ENCODE measurements at regions not wholly inside any gene's neighbourhood (a gene's known extent, or its start where the extent isn't known, plus 50 kb on each side); places are given as distances from the start of the nearest gene placed in this dataset.
"Not testable (repeated sequence)": the region's sequence is repeated elsewhere in the genome, so short reads cannot be mapped to it uniquely, and the experiment has no call there.

- DNase-seq, result no peak
These were observed 1183.7 kb upstream of the CELF2 start for GRCh38 chr10:9833942-9834341.

DNA sequence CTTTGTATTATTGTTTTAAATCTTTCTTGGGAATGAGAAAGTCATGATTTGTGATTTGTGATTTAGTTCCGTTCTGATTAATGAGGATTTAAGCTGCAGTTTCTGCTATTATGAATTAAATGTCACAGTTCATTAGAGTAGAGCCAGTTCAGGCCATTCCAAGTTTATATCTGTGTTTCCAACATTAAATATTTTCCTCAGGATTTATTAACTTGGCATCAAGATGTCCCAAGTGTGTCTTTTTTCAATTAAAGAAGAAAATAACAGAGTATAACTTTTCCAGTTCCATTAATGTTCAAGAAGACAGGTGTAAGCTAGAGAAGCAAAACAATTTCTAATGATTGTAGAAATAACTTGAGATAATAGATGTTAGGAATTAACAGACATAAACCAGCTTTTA is 1183.2 kb upstream of the CELF2 start:
- no peak for DNase-seq

- DNase-seq, result no peak
These were observed 1172.6 kb upstream of the CELF2 start for GRCh38 chr10:9845075-9845474.

DNA sequence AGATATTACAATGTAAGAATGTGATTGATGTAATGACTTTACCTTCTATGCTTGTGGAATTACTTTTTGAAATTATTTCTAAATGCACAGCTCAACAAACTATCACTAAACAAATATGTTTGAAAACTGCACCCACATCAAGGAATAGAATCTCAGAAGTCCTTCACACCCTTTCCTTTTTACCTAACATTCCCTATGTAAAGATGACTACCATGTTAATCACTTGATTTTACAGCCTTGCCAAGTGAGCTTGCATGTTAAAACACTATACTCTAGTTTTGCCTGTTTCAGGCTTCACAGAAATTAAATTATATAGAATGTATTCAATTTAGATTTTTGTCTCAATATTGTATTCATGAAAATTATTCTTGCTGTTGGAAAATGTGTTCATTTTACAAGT is 1169.4 kb upstream of the CELF2 start:
- no peak for DNase-seq

GRCh38 chr10:9848981-9849380 is 1168.7 kb upstream of the CELF2 start:
- no peak for DNase-seq

- DNase-seq, result no peak
These were observed 1167.3 kb upstream of the CELF2 start for GRCh38 chr10:9850415-9850814.

GRCh38 chr10:9851808-9852207 is 1165.9 kb upstream of the CELF2 start:
- DNase-seq, result no peak

DNA sequence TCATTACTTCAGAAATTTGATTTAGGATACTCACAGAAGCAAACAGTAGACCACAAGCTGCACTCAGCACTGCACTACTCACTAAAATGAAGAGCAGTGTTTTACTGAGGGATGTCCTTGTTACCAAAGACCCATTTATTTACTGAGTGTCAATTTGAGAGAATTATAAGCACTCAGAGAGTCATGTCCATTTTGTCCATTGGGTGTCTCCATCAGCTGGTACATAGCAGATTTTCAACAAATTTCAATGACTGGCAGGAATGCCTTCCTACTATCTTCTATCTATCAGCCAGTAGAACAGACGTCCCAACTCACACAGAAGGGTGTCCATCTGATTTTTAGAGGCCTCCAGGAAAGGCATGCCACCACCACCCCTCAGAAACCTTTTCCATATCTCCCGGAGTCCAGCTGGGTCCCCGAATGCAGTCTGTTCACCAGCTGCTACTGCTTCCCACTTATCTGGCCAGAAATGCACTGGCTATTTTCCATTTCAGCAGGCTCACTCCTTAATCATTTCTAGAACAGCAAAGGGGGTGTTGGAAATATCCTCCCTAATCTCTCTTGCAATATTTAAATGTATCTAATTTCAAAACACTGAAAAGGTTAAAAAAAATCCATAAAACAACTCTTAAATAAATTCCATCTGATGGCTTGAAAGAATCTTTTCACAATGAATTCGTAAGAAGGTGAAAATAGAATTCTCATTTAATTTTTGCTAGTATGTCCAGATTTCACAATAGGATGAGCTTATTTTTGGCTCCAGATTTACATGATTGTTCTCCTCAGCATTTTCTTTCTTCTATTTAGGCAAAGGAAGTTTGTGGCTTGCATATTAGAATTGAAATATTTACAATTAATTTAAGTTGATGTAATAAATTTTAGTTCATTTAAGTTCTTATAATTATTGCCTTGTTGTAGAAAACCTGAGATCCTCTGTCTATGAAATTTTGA is 1164.0 kb upstream of the CELF2 start:
- no peak for DNase-seq

DNA sequence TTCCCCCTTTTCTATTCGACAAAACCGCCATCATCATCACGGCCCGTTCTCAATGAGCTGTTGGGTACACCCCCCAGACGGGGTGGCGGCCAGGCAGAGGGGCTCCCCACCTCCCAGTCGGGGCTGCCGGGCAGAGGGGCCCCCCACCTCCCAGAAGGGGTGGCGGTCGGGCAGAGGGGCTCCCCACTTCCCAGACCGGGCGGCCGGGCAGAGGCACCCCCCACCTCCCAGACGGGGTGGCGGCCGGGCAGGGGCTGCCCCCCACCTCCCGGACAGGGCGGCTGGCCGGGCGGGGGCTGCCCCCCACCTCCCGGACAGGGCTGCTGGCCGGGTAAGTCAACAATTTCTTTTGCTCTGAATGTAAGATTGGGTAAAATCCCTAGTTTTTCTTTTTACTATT is 1162.2 kb upstream of the CELF2 start:
- not testable (repeated sequence) for DNase-seq

- DNase-seq, result no peak
These were observed 1158.9 kb upstream of the CELF2 start for GRCh38 chr10:9858816-9859215.

GRCh38 chr10:9860045-9860444 is 1157.6 kb upstream of the CELF2 start:
- DNase-seq, result no peak

DNA sequence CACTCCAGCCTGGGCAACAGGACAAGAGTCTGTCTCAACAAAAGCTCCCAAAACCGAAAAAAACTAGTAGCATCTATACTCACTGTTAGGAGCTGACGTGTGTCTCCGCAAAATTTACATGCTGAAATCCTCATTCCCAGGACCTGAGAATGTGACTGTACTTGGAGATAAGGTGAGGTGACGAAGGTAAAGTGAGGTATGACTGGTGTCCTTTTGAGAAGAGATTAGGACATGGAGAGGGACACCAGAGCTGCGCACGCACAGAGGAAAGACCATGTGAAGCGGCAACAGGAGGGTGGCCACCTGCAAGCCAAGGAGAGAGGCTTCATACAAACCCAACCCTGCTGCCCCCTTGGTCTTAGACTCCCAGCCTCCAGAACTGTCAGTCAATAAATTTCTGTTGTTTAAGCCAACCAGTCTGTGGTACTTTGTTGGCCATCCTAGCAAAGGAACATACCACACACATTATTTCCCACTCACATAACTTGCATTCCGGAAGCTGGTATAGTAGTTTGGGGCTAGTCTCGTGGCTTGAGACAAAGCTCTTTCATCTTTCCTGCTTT is 1154.0 kb upstream of the CELF2 start:
- no peak for DNase-seq

DNA sequence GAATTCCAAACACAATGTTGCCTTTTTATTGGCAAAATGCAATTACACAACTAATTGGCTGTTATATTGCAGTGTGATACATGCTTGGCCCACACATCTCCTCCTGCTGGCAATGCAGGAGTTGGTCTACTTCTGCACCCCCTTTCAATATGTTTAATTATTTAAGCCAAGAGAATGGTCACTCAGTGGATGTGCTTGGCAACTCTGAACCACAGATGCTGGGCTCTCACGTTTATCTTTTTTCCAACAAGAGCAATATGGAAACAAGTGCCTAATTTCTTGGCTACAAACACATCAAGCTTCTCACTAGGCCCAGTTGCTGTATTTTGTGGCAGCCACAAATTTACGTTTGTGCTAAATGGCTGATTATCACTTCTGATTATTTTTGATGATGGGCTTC is 1149.2 kb upstream of the CELF2 start:
- no peak for DNase-seq

GRCh38 chr10:9869205-9869604 is 1148.5 kb upstream of the CELF2 start:
- no peak for DNase-seq

DNA sequence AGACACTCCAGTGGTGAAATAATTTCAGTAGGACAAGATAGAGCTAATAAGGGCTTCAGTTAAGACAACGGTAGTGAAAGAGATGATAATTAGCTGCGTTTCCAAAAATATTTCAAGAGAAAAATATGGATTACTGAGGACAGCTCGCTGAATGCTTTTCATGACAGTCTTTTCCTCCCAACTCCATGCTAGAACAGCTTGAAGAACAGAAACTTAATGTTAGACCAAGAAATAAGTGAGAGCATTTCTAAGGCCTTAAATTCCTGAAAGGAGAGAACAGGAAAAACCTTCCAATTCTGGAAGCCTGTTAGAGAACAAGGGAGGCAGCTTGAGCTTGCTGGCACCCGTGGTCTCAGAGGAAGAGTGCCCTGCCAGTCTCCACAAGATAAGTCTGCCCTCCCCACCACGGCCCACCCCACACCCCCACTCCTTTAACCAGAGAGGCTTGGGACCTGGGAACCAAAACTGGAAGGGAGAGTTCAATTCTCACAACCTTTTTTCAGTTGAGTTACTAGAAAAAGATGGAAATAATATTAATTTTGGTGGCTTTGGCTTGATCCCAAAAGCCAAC is 1148.0 kb upstream of the CELF2 start:
- no peak for DNase-seq

- no peak for DNase-seq
These were observed 1142.3 kb upstream of the CELF2 start for GRCh38 chr10:9875353-9875752.

- DNase-seq, result no peak
These were observed 1139.7 kb upstream of the CELF2 start for GRCh38 chr10:9877978-9878377.

DNA sequence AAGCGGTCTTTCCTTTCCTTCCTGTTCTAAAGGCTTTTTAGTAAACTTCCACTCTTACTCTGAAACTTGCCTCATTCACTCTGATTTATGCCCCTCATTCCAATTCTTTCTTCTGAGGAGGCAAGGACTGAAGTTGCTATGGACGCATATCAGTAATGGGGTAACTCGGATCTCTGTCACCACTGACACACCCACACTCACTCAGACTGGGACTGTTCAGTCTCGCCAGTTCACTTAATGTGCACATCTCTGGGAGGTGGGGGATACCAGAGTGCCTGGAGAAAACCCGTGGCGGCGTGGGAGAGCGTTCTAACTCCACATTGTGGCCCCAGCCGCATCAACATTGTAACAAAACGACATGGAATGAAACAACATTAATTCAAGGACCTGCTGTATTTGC is 1139.3 kb upstream of the CELF2 start:
- no peak for DNase-seq

GRCh38 chr10:9885761-9886160 is 1131.9 kb upstream of the CELF2 start:
- no peak for DNase-seq

- DNase-seq, result no peak
These were observed 1130.9 kb upstream of the CELF2 start for GRCh38 chr10:9886772-9887171.

DNA sequence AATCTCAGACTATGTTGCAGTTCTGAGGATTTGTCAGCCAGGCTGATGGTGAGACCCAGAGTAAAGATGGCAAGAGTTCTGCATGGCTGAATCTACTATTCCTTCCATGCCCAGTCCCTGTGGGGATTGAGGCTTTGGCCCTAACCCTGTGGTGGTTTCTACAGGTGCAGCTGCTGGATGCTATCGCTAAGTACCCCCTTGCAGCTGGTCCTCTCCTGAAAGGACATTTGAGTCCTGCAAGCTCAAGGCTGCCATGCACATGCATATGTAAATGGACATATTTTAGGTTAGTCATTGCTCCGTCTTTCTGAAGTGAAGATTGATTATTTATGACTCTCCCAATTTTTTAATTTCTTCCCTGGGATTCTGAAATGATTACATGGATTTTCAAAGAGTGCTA is 1122.2 kb upstream of the CELF2 start:
- no peak for DNase-seq

DNA sequence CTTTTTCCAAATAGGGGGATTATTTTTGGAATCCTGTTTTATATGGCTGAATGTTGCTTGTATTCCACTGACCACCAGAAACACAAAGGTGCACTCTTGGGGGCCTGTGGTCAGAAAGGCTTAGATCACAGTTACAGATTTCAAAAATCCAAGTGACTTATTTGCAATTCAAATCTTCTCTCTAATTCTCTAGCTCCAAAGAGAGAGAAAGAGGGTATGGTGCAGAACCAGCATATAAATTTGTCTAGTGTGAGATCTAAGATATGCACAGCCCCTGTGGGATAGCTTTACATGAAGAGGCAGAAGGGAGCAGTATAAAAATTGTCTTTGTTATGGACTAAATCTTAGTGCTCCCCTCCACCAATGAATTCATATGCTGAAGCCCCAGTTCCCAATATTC is 1121.7 kb upstream of the CELF2 start:
- no peak for DNase-seq

DNA sequence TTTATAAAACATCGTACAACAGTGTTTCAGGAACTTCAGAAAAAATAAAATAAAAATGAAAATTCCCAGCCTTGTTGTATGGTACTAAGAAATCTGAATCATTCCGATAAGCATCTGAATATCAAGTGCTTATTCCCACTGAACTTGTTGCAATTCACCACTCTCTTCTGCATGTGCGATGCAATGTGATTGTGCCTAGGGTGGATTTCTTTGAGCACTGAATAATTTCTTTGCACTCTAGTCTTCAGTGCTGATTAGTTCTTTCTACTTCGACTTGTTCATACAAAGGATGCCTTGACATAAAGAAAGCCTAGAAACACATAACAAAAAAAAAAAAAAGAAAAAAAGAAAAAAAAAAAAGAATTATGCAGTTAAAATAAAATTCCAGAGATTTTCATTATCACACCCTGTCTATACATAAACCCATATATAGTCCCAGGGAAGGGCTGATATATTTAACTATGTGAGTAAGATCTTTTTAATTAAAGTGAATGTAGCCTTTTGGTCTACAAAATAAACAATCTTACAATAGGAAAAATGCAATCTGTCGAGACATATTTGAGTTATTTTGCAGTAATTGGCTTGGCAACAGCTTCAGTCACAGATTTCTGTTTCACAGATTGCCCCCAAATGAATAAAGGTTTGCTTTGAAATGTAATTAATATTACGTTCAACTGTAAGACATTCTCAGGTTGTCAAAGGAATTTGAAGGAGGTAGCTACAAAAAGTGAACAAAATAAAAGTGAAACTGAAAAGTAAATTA is 1118.9 kb upstream of the CELF2 start:
- no peak for DNase-seq

- DNase-seq, result no peak
These were observed 1116.9 kb upstream of the CELF2 start for GRCh38 chr10:9900751-9901150.
